Loucy (cell line): ENCODE measurements at regions not wholly inside any gene's neighbourhood (a gene's known extent, or its start where the extent isn't known, plus 50 kb on each side); places are given as distances from the start of the nearest gene placed in this dataset.

Source experiments
- H2AFZ ChIP-seq: fragments of 200-600 bp; sonication (generic); 2 replicates; pipeline ENCODE4 v1.6.0; 2016; ENCODE audit warnings: antibody characterized with exemption, mild to moderate bottlenecking, low read length, moderate library complexity
- H3F3A ChIP-seq: fragments of 200-600 bp; 2 replicates; pipeline ENCODE4 v1.6.0; 2016; ENCODE audit warnings: antibody characterized with exemption, low read depth, mild to moderate bottlenecking
- H3K27me3 ChIP-seq: fragments of 200-600 bp; sonication (generic); 2 replicates; pipeline ENCODE4 v1.6.1; 2014; ENCODE audit warnings: low read length, mild to moderate bottlenecking; ENCODE audit not compliant: insufficient read depth, poor library complexity, severe bottlenecking
- H3K36me3 ChIP-seq: fragments of 200-600 bp; sonication (generic); 2 replicates; pipeline ENCODE4 v1.6.1; 2016; ENCODE audit warnings: low read length; ENCODE audit not compliant: insufficient read depth
- H3K4me1 ChIP-seq: fragments of 200-600 bp; sonication (generic); 2 replicates; pipeline ENCODE4 v1.5.1; 2014; ENCODE audit warnings: low read length, mild to moderate bottlenecking; ENCODE audit not compliant: insufficient read depth, poor library complexity, severe bottlenecking
- H3K4me2 ChIP-seq: fragments of 200-600 bp; sonication (generic); 2 replicates; pipeline ENCODE4 v1.6.0; 2014; ENCODE audit warnings: antibody characterized with exemption, low read length, low read depth, mild to moderate bottlenecking; ENCODE audit not compliant: poor library complexity, severe bottlenecking
- H3K4me3 ChIP-seq: fragments of 200-600 bp; sonication (generic); 2 replicates; pipeline ENCODE4 v1.5.1; 2014; ENCODE audit warnings: low read length, mild to moderate bottlenecking, mixed read lengths; ENCODE audit not compliant: poor library complexity, severe bottlenecking
- H3K79me2 ChIP-seq: fragments of 200-600 bp; sonication (generic); 2 replicates; pipeline ENCODE4 v1.6.1; 2014; ENCODE audit warnings: low read length; ENCODE audit not compliant: insufficient read depth
- H3K9ac ChIP-seq: fragments of 200-600 bp; sonication (generic); 2 replicates; pipeline ENCODE4 v1.6.0; 2014; ENCODE audit warnings: mild to moderate bottlenecking, low read depth, low read length, moderate library complexity; ENCODE audit not compliant: poor library complexity, severe bottlenecking
- H3K9me2 ChIP-seq: fragments of 200-600 bp; sonication (generic); replicated peaks from 2 replicates; pipeline ENCODE4 v1.6.1; 2016; ENCODE audit warnings: low read depth, low read length, mixed read lengths
- H3K9me3 ChIP-seq: fragments of 200-600 bp; sonication (generic); 2 replicates; pipeline ENCODE4 v1.6.1; 2014; ENCODE audit warnings: mild to moderate bottlenecking, antibody characterized with exemption, low read length, low read depth; ENCODE audit not compliant: insufficient read depth
- H4K20me1 ChIP-seq: fragments of 200-600 bp; sonication (generic); 2 replicates; pipeline ENCODE4 v1.6.0; 2014; ENCODE audit warnings: antibody characterized with exemption, low read length, mild to moderate bottlenecking; ENCODE audit not compliant: insufficient read depth, poor library complexity, severe bottlenecking
- CTCF ChIP-seq: fragments of 200-600 bp; sonication (generic); conservative IDR thresholded peaks from 2 replicates; pipeline ENCODE4 v1.5.1; 2014; ENCODE audit warnings: mild to moderate bottlenecking, antibody characterized with exemption, low read length
- EZH2phosphoT487 ChIP-seq: fragments of 200-600 bp; IDR thresholded peaks from 2 replicates; pipeline ENCODE4 v1.6.1; 2018; ENCODE audit warnings: antibody characterized with exemption, mild to moderate bottlenecking, moderate library complexity, borderline replicate concordance

GRCh38 chr20:12079490-12079889, 161.8 kb downstream of the BTBD3 start:
- H3K79me2 ChIP-seq: no peaks in the 10 kb centered on the region
- H3K4me1 ChIP-seq: no peaks in the 10 kb centered on the region
- H2AFZ ChIP-seq: no peak overlapping the region
- H3K9ac ChIP-seq: no peak overlapping the region
- H4K20me1 ChIP-seq: no peaks in the 10 kb centered on the region
- H3K9me2 ChIP-seq: no peaks in the 10 kb centered on the region
- H3K4me2 ChIP-seq: no peak overlapping the region
- H3K4me3 ChIP-seq: no peak overlapping the region
- no peaks in the 10 kb centered on the region for H3K27me3 ChIP-seq
- TF ChIP-seq EZH2phosphoT487: no peak
- TF ChIP-seq CTCF: no peak
- no peaks in the 10 kb centered on the region for H3F3A ChIP-seq
- H3K36me3 ChIP-seq: no peaks in the 10 kb centered on the region
- no peaks in the 10 kb centered on the region for H3K9me3 ChIP-seq

GRCh38 chr20:12083269-12083668, 165.6 kb downstream of the BTBD3 start:
- Histone ChIP-seq H4K20me1 (no peaks in the 10 kb centered on the region), H3F3A (no peaks in the 10 kb centered on the region), H3K9me2 (no peaks in the 10 kb centered on the region), H3K36me3 (no peaks in the 10 kb centered on the region), H3K4me1 (peaks cover 6% of the 10 kb centered on the region), H3K27me3 (no peaks in the 10 kb centered on the region), H3K4me3 (no peak overlapping the region), H3K79me2 (no peaks in the 10 kb centered on the region), H3K9me3 (no peaks in the 10 kb centered on the region), H3K9ac (no peak overlapping the region), H3K4me2 (no peak overlapping the region), H2AFZ (no peak overlapping the region)
- no peak for TF ChIP-seq EZH2phosphoT487
- no peak for TF ChIP-seq CTCF

GRCh38 chr20:12084482-12084881, 166.8 kb downstream of the BTBD3 start:
- no peak overlapping the region for H3K4me2 ChIP-seq
- H2AFZ ChIP-seq: no peak overlapping the region
- peaks cover 6% of the 10 kb centered on the region for H3K4me1 ChIP-seq

More at GRCh38 chr20:12084482-12084881, 166.8 kb downstream of the BTBD3 start:
- H3K9ac ChIP-seq: no peak overlapping the region
- no peaks in the 10 kb centered on the region for H3F3A ChIP-seq
- H4K20me1 ChIP-seq: no peaks in the 10 kb centered on the region
- no peak overlapping the region for H3K4me3 ChIP-seq
- H3K79me2 ChIP-seq: no peaks in the 10 kb centered on the region
- no peaks in the 10 kb centered on the region for H3K27me3 ChIP-seq
- TF ChIP-seq EZH2phosphoT487 (no peak), CTCF (no peak)
- H3K36me3 ChIP-seq: no peaks in the 10 kb centered on the region
- no peaks in the 10 kb centered on the region for H3K9me2 ChIP-seq
- no peaks in the 10 kb centered on the region for H3K9me3 ChIP-seq
